Transverse colon (tissue), 4 donors: ENCODE measurements at regions not wholly inside any gene's neighbourhood (a gene's known extent, or its start where the extent isn't known, plus 50 kb on each side); places are given as distances from the start of the nearest gene placed in this dataset.

Experiments
- CTCF ChIP-seq, 5 experiments: fragments of 200-600 bp in 3 of 5; fragments of 450-650 bp in 2 of 5; sonication (generic) in 3 of 5; IDR thresholded peaks; 1 replicate in 2 of 5; 2 replicates in 3 of 5; pipeline ENCODE4 v1.5.1; 2016 to 2017; ENCODE audit warnings: antibody characterized with exemption in 5 of 5, inconsistent platforms in 3 of 5, mild to moderate bottlenecking in 2 of 5, moderate library complexity in 1 of 5
- POLR2A ChIP-seq: fragments of 450-650 bp; IDR thresholded peaks from one replicate; pipeline ENCODE4 v1.6.1; 2016; ENCODE audit warnings: antibody characterized with exemption, mild to moderate bottlenecking, moderate library complexity
- POLR2AphosphoS5 ChIP-seq, 3 donors: sonication (generic); formaldehyde crosslinking; IDR thresholded peaks; one replicate each; pipeline ENCODE4 v1.6.1; 2016; ENCODE audit warnings: antibody characterized with exemption in 3 of 3

GRCh38 chr13:39856714-39857113, 201.3 kb downstream of the COG6 start:
- no peak for TF ChIP-seq POLR2A
- TF ChIP-seq CTCF (IDR thresholded peaks at IDR 0.05) = no peak
- no peak for TF ChIP-seq POLR2AphosphoS5 (IDR thresholded peaks at IDR 0.05)
